Caco-2 (cell line): ENCODE measurements at regions not wholly inside any gene's neighbourhood (a gene's known extent, or its start where the extent isn't known, plus 50 kb on each side); places are given as distances from the start of the nearest gene placed in this dataset.

ENCODE experiments used
- BruUV-seq: library from RNA; stranded (reverse); fragments of 400-500 nt; replicated peaks from 2 replicates; lab custom pipeline; 2021; lab: Mats Ljungman, UMichigan
- CTCF ChIA-PET: fragments of 300-600 bp; sonication (Branson Sonifier 250); formaldehyde crosslinking; loops from one replicate; lab custom pipeline; 2022; ENCODE audit warnings: antibody characterized with exemption; lab: Charles Lee
- POLR2A ChIA-PET: fragments of 300-600 bp; sonication (Branson Sonifier 250); formaldehyde crosslinking; loops from one replicate; lab custom pipeline; 2022; ENCODE audit warnings: antibody characterized with exemption; lab: Charles Lee
- DNase-seq, 2 experiments: peaks; one replicate each; pipeline versions ENCODE4 v3.0.0 to v3.0.0-alpha.2; 2020 to 2022
- H3K27me3 ChIP-seq: replicated peaks from 2 replicates; pipeline ENCODE4 v1.6.0; 2011; ENCODE audit warnings: low read length; ENCODE audit not compliant: control insufficient read depth, insufficient read depth
- H3K36me3 ChIP-seq: 2 replicates; pipeline ENCODE4 v1.5.1; 2011; ENCODE audit warnings: low read length; ENCODE audit not compliant: control insufficient read depth, insufficient read depth
- H3K4me1 ChIP-seq: fragments of 250-450 bp; sonication (Bioruptor Pico); 2 replicates; pipeline ENCODE4 v1.5.1; 2020; ENCODE audit warnings: mild to moderate bottlenecking
- H3K4me3 ChIP-seq: 2 replicates; pipeline ENCODE4 v1.5.1; 2011; ENCODE audit warnings: low read depth, mild to moderate bottlenecking, control low read depth, low read length
- H3K9me3 ChIP-seq: fragments of 250-450 bp; sonication (Bioruptor Pico); 2 replicates; pipeline ENCODE4 v1.5.1; 2020; ENCODE audit warnings: mild to moderate bottlenecking, moderate library complexity
- H3K27ac Mint-ChIP-seq: one replicate; pipeline ENCODE4 v1.8.0; 2022; ENCODE audit warnings: mixed read lengths; ENCODE audit not compliant: unreplicated experiment
- H3K27me3 Mint-ChIP-seq: one replicate; pipeline ENCODE4 v1.8.0; 2022; ENCODE audit warnings: mixed read lengths; ENCODE audit not compliant: insufficient read depth, unreplicated experiment
- H3K36me3 Mint-ChIP-seq: one replicate; pipeline ENCODE4 v1.8.0; 2022; ENCODE audit warnings: mild to moderate bottlenecking, mixed read lengths; ENCODE audit not compliant: insufficient read depth, unreplicated experiment
- H3K4me1 Mint-ChIP-seq: one replicate; pipeline ENCODE4 v1.8.0; 2022; ENCODE audit warnings: low read depth, mixed read lengths; ENCODE audit not compliant: unreplicated experiment
- H3K4me3 Mint-ChIP-seq: one replicate; pipeline ENCODE4 v1.8.0; 2022; ENCODE audit warnings: mild to moderate bottlenecking, moderate library complexity, mixed read lengths; ENCODE audit not compliant: unreplicated experiment
- H3K9me3 Mint-ChIP-seq: one replicate; pipeline ENCODE4 v1.8.0; 2022; ENCODE audit warnings: mixed read lengths; ENCODE audit not compliant: unreplicated experiment
- intact Hi-C: fragments of 100-400 bp; cut with micrococcal nuclease; formaldehyde crosslinking; loops from one replicate; pipeline ENCODE4 v1.10.0; 2022; ENCODE audit not compliant: unreplicated experiment
- TF ChIP-seq, protein P1 (sequence below), 2 experiments: fragments of 200-600 bp in 1 of 2; IDR thresholded peaks; 1 replicate in 1 of 2; 2 replicates in 1 of 2; pipeline versions ENCODE4 v1.5.1 to v1.8.0; 2011 to 2022; ENCODE audit warnings: antibody characterized with exemption in 1 of 2, control low read depth in 1 of 2, inconsistent platforms in 1 of 2, low read depth in 1 of 2, low read length in 1 of 2, mild to moderate bottlenecking in 1 of 2, moderate library complexity in 1 of 2; ENCODE audit not compliant: insufficient read depth in 1 of 2, severe bottlenecking in 1 of 2, unreplicated experiment in 1 of 2

DNA sequence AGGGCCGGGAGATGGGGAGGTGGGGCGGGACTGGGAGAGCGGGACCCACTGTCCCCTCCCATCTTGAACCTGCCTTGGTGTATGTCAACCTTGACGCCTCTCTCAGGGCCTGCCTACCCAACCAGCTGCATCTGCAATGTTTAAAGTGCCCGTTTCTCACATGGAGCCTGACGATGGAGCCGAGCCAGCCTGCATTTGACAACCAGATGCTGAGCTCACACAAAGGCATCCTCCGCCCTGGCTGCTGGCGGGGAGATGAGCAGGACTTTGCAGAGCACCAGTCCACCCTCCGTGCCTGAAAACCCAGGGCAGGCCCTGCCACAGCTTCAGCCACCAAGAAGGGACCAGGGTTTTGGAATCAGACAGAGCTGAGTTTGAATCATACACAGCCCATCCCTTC lies 141.1 kb upstream of the SMIM23 start:
- H3K4me3 Mint-ChIP-seq, result no peak overlapping the region
- Histone ChIP-seq H3K4me1 (no peaks in the 10 kb centered on the region), H3K4me3 (no peak overlapping the region), H3K36me3 (no peaks in the 10 kb centered on the region), H3K9me3 (no peaks in the 10 kb centered on the region), H3K27me3 (no peaks in the 10 kb centered on the region)
- no peak overlapping the region for H3K27ac Mint-ChIP-seq
- TF ChIP-seq, protein P1, sequence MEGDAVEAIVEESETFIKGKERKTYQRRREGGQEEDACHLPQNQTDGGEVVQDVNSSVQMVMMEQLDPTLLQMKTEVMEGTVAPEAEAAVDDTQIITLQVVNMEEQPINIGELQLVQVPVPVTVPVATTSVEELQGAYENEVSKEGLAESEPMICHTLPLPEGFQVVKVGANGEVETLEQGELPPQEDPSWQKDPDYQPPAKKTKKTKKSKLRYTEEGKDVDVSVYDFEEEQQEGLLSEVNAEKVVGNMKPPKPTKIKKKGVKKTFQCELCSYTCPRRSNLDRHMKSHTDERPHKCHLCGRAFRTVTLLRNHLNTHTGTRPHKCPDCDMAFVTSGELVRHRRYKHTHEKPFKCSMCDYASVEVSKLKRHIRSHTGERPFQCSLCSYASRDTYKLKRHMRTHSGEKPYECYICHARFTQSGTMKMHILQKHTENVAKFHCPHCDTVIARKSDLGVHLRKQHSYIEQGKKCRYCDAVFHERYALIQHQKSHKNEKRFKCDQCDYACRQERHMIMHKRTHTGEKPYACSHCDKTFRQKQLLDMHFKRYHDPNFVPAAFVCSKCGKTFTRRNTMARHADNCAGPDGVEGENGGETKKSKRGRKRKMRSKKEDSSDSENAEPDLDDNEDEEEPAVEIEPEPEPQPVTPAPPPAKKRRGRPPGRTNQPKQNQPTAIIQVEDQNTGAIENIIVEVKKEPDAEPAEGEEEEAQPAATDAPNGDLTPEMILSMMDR (IDR thresholded peaks at IDR 0.05; ENCODE audit: insufficient read depth in 1 of 2, low read depth in 1 of 2, low read length in 1 of 2, severe bottlenecking in 1 of 2, unreplicated experiment in 1 of 2), result no peak
- peaks cover 22% of the 10 kb centered on the region for H3K27me3 Mint-ChIP-seq
- intact Hi-C loops, result no loop called here
- H3K4me1 Mint-ChIP-seq, result no peaks in the 10 kb centered on the region
- no peaks in the 10 kb centered on the region for H3K36me3 Mint-ChIP-seq
- CTCF ChIA-PET, result no interaction called here
- POLR2A ChIA-PET, result no interaction called here
- no TSS peak for BruUV-seq
- H3K9me3 Mint-ChIP-seq, result no peaks in the 10 kb centered on the region
- DNase-seq, result no peak

DNA sequence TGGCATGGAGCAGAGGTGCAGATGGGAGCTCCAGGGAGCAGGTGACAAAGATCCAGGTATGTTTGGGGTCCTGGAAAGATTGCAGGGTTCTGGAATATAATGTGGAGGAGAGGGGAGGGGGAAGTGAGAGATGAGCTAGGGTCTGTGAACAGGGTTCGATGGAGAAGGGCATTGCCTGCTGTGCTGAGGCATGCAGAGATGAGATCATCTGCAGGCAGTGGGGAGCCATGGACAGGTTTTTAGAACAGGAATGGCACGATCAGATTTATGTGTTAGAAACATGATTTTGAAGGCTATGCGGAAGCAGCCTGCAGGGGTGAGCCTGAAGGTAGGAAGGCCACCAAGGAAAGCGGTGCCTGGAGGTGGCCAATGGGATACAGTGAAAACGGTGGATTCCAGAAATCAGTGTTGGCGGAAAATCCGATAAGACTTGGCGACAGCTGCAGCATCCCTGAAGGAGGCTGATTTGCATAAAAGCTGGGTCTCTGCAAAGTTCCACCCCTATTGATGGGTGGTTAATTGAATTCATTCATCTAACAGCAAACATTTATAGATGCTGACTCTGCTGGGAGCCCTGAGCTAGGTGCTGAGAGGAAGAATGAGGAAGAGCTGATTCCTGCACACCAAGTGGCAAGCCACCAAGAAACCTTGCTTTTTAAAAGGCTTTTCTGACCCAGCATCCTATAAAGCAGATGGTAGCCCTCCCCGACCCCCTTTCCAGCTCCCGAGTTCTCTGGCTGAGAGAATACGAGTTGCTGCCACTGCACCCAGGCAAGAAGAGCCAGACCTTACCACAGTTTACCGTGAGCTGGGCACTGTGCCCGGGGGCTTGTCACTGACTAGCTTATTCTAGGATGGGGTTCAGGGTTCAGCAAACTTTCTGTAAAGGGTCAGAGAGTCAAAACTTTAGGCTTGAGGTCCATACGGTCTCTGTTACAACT lies 139.2 kb upstream of the SMIM23 start:
- no peaks in the 10 kb centered on the region for H3K27me3 ChIP-seq
- H3K4me1 Mint-ChIP-seq, result no peaks in the 10 kb centered on the region
- CTCF ChIA-PET, result interaction anchor here (1.1 kb wide), 1 partner anchor 227 kb away, joined by 4 read pairs; the partner anchor contains the start of gene FGF18

More for the DNA sequence above, 139.2 kb upstream of the SMIM23 start:
- Histone ChIP-seq H3K9me3 (no peaks in the 10 kb centered on the region), H3K36me3 (no peaks in the 10 kb centered on the region), H3K4me1 (no peaks in the 10 kb centered on the region), H3K4me3 (no peak overlapping the region)
- Mint-ChIP-seq H3K27ac (no peak overlapping the region), H3K9me3 (no peaks in the 10 kb centered on the region), H3K27me3 (peaks cover 22% of the 10 kb centered on the region), H3K4me3 (no peak overlapping the region), H3K36me3 (no peaks in the 10 kb centered on the region)
- intact Hi-C loops, result loop anchor here (1.0 kb wide), 1 partner anchor 11 kb away; no protein-coding TSS in a partner anchor
- POLR2A ChIA-PET, result no interaction called here
- TF ChIP-seq, protein P1 (IDR thresholded peaks at IDR 0.05; ENCODE audit: insufficient read depth in 1 of 2, low read depth in 1 of 2, low read length in 1 of 2, severe bottlenecking in 1 of 2, unreplicated experiment in 1 of 2), result no peak
- no TSS peak for BruUV-seq
- no peak for DNase-seq
